Right kidney (tissue), 1 donor: ENCODE measurements at regions not wholly inside any gene's neighbourhood (a gene's known extent, or its start where the extent isn't known, plus 50 kb on each side); places are given as distances from the start of the nearest gene placed in this dataset.
"Not testable (repeated sequence)": the region's sequence is repeated elsewhere in the genome, so short reads cannot be mapped to it uniquely, and the experiment has no call there.

ENCODE experiments used
- DNase-seq: peaks from one replicate; pipeline ENCODE4 v3.0.0-alpha.2; 2016

GRCh38 chr14:54256156-54256555 is 140.7 kb upstream of the CDKN3 start:
- DNase-seq: no peak

- DNase-seq: no peak
Measured at GRCh38 chr14:54257424-54257823, 139.4 kb upstream of the CDKN3 start.

DNA sequence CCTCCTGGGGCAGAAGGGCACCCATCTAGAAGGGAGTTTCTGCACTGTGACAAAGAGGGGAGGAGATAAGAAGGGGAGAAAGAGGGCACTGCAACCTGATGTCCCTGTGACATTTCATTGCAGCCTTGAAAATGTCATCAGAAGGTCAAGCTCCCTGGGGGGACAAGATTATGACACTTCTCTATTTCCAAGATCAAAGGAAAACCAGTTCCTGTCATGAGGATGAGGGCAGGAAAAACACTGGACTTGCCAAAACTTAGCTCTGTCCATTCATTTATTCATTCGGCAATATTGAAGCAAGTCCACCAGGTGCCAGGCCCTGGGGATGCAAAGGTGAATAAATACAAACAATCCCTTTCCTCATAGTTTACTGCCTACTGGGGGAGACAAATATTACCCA is 138.4 kb upstream of the CDKN3 start:
- no peak for DNase-seq

GRCh38 chr14:54259821-54260220 is 137.0 kb upstream of the CDKN3 start:
- DNase-seq: no peak

GRCh38 chr14:54261283-54261682 is 135.5 kb upstream of the CDKN3 start:
- DNase-seq: no peak

DNA sequence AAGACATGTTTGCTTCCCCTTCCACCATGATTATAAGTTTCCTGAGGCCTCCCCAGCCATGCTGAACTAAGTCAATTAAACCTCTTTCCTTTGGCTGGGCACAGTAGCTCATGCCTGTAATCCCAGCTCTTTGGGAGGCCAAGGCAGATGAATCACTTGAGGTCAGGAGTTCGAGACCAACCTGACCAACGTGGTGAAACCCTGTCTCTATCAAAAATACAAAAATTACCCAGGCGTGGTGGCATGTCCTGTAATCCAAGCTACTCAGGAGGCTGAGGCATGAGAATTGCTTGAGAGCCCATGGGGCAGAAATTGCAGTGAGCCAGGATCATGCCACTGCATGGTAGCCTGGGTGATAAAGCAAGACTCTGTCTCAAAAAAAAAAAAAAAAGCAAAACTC is 130.2 kb upstream of the CDKN3 start:
- not testable (repeated sequence) for DNase-seq

DNA sequence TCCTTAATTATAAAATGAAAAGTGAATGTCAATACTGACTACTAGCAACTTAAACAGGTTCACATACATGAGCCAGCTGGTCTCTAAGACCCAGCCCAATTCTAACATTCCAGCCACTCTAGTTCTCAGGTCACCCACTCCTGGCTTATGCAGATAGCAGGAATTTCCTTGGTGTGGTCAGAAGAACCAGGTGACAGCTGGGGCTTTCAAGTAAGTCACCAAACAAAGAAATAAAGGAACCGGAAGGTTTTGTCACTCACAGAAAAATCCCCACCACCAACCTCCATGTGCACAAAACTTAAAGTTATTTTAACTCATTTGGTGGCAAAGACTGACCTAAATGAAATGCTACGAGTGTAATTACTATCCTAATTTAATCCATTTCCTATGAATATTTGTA is 129.6 kb upstream of the CDKN3 start:
- DNase-seq: no peak

GRCh38 chr14:54275997-54276725 is 120.6 kb upstream of the CDKN3 start:
- DNase-seq: no peak

DNA sequence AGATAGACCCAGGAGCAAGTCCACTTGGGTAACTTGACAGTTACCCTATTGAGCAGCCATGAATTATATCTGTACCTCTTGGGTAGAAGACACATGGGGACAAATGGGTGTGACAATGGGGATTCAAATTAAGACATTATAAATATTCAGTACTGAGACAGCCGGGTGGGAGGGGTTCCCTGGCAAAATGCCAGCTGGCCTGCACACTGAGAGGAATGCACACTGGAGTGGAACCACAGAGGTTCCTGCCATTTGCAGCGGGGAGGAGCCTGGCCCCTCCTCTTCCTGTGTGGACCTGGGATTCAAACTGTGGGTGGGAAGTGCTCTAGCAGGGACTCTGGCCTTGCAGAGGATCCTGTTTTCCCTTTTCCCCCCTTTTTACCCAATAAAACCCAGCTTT is 118.7 kb upstream of the CDKN3 start:
- DNase-seq: no peak

GRCh38 chr14:54278665-54279295 is 118.0 kb upstream of the CDKN3 start:
- no peak for DNase-seq

- DNase-seq: no peak
Measured at GRCh38 chr14:54282849-54283248, 114.0 kb upstream of the CDKN3 start.

DNA sequence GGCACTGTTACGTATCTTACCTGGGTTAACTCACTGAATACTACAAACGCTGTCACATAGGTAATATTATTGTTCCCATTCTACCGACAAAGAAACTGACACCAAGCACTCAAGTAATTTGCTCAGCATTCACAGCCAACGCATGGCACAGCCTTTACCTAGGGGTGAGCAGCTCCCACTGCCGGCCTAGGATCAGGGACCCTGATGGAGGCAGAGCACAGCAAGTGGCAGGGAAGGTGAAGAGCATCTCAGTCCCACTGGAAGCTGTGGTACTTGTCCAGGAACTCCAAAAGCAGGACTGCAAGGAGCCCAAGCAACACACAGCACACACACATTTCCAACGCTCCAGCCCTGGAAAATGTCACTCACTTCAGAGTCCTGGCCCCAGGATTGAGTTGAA is 111.8 kb upstream of the CDKN3 start:
- DNase-seq: no peak

GRCh38 chr14:54291491-54292191 is 105.2 kb upstream of the CDKN3 start:
- peak; percentile 37 for DNase-seq

GRCh38 chr14:54294802-54295201 is 102.0 kb upstream of the CDKN3 start:
- no peak for DNase-seq

- no peak for DNase-seq
Measured at GRCh38 chr14:54299410-54300363, 97.1 kb upstream of the CDKN3 start.

- DNase-seq: no peak
Measured at GRCh38 chr14:54300881-54301280, 95.9 kb upstream of the CDKN3 start.

- no peak for DNase-seq
Measured at GRCh38 chr14:54301359-54301758, 95.4 kb upstream of the CDKN3 start.

DNA sequence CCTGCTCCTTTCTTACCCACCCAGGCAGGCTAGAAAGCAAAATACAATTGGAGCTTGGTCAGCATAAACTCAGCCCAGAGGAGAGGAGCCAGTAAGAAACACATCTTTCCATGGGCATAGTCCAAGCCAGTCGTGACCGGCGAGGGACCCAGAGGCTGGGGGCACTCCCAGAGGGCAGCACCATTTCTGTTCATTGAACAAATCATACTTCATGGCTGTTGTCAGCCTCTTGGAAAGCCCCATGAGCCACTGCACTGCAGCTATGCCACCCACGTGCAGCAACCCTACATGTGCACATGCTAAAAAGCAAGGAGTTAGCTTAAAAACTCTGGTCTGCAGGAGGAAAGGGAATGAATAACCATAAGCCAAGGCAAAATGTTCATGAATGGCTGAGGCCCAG is 90.0 kb upstream of the CDKN3 start:
- DNase-seq: no peak

DNA sequence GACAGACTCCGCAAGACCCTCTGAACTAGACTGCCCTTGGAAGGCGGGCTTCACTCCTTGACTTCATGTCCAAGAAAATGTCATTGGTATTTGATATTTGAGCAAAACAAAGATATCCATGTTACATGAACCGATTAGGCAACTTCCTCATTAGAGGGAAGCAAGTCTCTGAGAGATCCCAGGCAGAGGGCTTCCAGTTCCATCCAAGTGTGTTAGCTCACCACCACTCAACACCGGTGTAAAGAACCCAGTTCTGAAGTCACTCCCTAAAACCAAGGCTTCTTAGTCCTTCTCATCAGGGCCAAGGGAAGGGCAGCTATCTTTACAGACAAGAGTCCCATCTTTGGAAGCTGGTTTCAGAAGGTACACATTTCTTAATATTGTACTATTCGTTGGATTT is 87.2 kb upstream of the CDKN3 start:
- no peak for DNase-seq

GRCh38 chr14:54310151-54310850 is 86.5 kb upstream of the CDKN3 start:
- no peak for DNase-seq

- no peak for DNase-seq
Measured at GRCh38 chr14:54310851-54311228, 86.0 kb upstream of the CDKN3 start.
